Tibial nerve (tissue), 3 donors: ENCODE measurements at regions not wholly inside any gene's neighbourhood (a gene's known extent, or its start where the extent isn't known, plus 50 kb on each side); places are given as distances from the start of the nearest gene placed in this dataset.

Source experiments
- POLR2A ChIP-seq, 2 donors: fragments of 450-650 bp; IDR thresholded peaks; one replicate each; pipeline ENCODE4 v1.6.1; 2017; ENCODE audit warnings: antibody characterized with exemption in 2 of 2, mild to moderate bottlenecking in 2 of 2, moderate library complexity in 2 of 2
- TF ChIP-seq, protein P1 (sequence below), 5 experiments: fragments of 200-600 bp in 3 of 5; fragments of 450-650 bp in 2 of 5; sonication (generic) in 3 of 5; IDR thresholded peaks; one replicate each; pipeline ENCODE4 v1.5.1; 2016 to 2019; ENCODE audit warnings: antibody characterized with exemption in 5 of 5, mild to moderate bottlenecking in 3 of 5, moderate library complexity in 2 of 5

DNA sequence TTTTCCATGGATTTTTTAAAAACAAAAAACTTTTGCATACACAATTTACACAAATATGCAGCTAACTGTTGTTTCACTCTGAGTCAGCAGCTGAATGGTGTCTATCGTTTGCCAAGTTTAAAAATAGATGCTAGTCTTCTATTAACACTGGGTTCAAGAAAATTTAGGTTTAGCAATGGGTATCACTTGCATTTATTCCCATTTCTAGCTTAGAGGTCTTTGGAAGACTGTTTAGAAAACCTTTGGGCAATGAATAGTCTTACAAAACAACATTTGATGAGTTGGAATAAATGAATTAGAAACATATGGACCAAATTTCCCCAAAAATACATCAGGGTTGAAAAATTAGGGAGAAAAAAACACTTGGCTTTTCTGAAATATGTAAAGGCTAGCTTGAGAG is 165.8 kb downstream of the LYPLAL1 start:
- TF ChIP-seq, protein P1, sequence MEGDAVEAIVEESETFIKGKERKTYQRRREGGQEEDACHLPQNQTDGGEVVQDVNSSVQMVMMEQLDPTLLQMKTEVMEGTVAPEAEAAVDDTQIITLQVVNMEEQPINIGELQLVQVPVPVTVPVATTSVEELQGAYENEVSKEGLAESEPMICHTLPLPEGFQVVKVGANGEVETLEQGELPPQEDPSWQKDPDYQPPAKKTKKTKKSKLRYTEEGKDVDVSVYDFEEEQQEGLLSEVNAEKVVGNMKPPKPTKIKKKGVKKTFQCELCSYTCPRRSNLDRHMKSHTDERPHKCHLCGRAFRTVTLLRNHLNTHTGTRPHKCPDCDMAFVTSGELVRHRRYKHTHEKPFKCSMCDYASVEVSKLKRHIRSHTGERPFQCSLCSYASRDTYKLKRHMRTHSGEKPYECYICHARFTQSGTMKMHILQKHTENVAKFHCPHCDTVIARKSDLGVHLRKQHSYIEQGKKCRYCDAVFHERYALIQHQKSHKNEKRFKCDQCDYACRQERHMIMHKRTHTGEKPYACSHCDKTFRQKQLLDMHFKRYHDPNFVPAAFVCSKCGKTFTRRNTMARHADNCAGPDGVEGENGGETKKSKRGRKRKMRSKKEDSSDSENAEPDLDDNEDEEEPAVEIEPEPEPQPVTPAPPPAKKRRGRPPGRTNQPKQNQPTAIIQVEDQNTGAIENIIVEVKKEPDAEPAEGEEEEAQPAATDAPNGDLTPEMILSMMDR (IDR thresholded peaks at IDR 0.05), result no peak
- no peak for TF ChIP-seq POLR2A (IDR thresholded peaks at IDR 0.05)
